SU-DHL-6 (cell line): ENCODE measurements at regions not wholly inside any gene's neighbourhood (a gene's known extent, or its start where the extent isn't known, plus 50 kb on each side); places are given as distances from the start of the nearest gene placed in this dataset.

ENCODE experiments used
- CTCF ChIP-seq: fragments of 200-600 bp; sonication (generic); IDR thresholded peaks from one replicate; pipeline ENCODE4 v1.5.1; 2017; ENCODE audit warnings: antibody characterized with exemption, mild to moderate bottlenecking, low read length, moderate library complexity; ENCODE audit not compliant: insufficient read depth, poor library complexity, severe bottlenecking
- EZH2phosphoT487 ChIP-seq: fragments of 200-600 bp; sonication (generic), shearing (Covaris generic); conservative IDR thresholded peaks from 2 replicates; pipeline ENCODE4 v1.6.1; 2018; ENCODE audit warnings: mild to moderate bottlenecking, antibody characterized with exemption, low read length, moderate library complexity, mixed read lengths

DNA sequence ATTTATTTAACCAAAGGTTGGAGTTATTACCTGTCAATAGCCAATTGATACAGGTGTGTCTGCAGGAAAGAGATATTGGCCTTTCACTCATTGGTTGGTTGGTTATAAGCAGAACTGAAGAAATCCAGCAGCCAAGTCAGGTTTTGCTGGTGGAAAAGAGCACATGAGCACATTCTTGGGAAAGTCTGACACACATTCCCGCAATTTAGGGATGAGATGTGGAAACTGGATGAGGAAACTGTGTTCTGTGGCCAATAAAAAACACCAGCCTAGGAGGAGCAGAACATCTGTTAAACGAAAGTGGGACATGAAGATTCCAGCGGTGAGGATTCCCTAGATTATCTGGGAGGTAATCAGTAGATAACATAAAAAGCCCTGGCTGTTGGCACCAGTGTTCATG lies 567.4 kb upstream of the CPEB2 start:
- TF ChIP-seq CTCF (no peak), EZH2phosphoT487 (no peak)
